ENCODE measurements at regions not wholly inside any gene's neighbourhood (a gene's known extent, or its start where the extent isn't known, plus 50 kb on each side); places are given as distances from the start of the nearest gene placed in this dataset.
A peak's percentile ranks its signal among the peaks of the same experiment; 100 is the strongest.

DNA sequence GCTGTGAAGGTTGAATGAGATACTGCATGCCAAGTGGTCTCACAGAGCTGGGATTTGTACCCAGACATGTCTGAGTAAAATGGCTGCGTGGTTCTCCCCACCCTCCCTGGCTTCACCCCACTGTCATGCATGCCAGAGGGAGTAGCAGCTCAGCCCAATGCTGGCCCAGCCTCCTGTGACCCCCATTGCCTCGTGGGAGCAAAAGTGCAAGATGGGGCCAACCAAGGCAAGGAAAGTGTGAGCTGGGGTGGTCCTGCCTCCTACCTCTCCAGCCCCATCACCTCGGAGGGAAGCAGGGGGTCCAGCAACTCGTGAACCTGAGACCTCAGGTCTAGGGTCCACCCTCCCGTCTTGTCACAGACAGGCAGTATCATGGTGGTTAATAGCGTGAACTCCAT is 209.8 kb upstream of the GRIK3 start:
- no peak overlapping the region for H3K27ac Mint-ChIP-seq
- H3K4me3 Mint-ChIP-seq: no peak overlapping the region
- no peaks in the 10 kb centered on the region for H3K4me1 Mint-ChIP-seq (ENCODE audit: low read depth in 2 of 2)
- peaks cover 13 to 20% of the 10 kb centered on the region in 2 donors for H3K27me3 Mint-ChIP-seq
- DNase-seq (ENCODE audit: low spot score) (no peak), ATAC-seq (no peak)
- H3K9me3 Mint-ChIP-seq: no peaks in the 10 kb centered on the region
- no peaks in the 10 kb centered on the region for H3K36me3 Mint-ChIP-seq

DNA sequence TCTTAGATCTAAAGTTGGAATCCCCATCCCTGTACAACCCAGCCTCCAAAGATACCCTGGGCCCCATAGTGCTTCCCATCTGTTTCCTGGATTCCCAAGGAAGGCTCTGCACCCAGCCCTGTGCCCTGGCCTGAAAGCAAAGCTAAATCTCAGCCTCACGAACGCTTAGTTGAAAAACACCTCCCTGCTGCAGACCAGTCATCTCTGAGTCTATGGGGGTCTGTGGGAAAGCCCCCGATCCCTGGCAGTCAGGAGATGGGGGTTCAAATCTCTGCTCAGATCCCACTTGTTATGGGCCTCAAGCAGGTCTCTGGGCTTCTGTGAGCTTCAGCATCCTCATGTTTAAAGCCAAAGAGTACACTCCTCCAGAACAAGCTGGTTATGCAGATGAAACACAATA is 210.5 kb upstream of the GRIK3 start:
- no peaks in the 10 kb centered on the region for H3K4me1 Mint-ChIP-seq (ENCODE audit: low read depth in 2 of 2)
- no peak overlapping the region for H3K27ac Mint-ChIP-seq
- DNase-seq (ENCODE audit: low spot score) (no peak), ATAC-seq (no peak)
- no peaks in the 10 kb centered on the region for H3K9me3 Mint-ChIP-seq
- no peak overlapping the region for H3K4me3 Mint-ChIP-seq
- no peaks in the 10 kb centered on the region for H3K36me3 Mint-ChIP-seq
- H3K27me3 Mint-ChIP-seq: peaks cover 8 to 14% of the 10 kb centered on the region in 2 donors

DNA sequence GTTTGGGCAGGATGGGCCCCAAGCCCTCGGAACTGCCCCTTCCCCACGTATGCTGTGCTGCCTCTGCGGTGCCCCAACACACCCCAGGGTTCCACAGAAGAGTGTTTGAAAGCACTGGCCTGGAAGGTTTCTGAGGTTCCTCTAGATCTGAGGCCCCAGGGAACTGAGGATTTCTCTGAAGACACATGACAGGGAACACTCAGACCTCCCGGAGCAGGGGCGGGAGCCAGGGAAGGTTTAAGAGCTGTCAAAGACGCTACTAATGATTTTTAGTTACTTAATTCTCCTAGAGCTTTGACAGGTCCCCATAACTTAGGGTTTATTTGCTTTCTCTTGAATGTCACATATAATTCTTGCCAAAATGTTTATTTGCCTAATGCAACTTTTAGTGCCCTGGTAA is 212.3 kb upstream of the GRIK3 start:
- ATAC-seq: no peak

DNA sequence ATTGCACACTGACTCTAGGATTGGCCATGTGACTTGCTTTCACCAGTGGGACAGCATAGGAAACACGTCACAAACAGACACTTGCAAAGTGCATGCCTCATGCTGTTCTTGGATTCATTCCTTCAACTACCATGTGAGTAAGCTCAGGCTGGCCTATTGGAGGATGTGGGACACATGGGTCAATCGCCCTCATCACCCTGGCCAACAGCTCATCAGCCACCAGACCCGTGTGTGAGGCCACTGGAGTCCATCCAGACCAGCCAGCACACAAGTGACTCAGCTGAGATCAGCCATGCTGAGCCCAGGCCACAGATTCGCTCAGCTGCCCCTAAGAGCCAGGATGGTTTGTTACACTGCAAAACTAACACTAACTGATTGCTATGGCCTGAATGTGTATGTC is 216.1 kb upstream of the GRIK3 start:
- no peaks in the 10 kb centered on the region for H3K4me1 Mint-ChIP-seq (ENCODE audit: low read depth in 2 of 2)

More for the DNA sequence above, 212.3 kb upstream of the GRIK3 start:
- H3K27ac Mint-ChIP-seq: no peak overlapping the region
- no peak overlapping the region for H3K4me3 Mint-ChIP-seq
- DNase-seq (ENCODE audit: low spot score): no peak
- peaks cover 6 to 20% of the 10 kb centered on the region in 2 donors for H3K27me3 Mint-ChIP-seq
- H3K9me3 Mint-ChIP-seq: no peaks in the 10 kb centered on the region
- H3K4me1 Mint-ChIP-seq (ENCODE audit: low read depth in 2 of 2): no peaks in the 10 kb centered on the region
- no peaks in the 10 kb centered on the region for H3K36me3 Mint-ChIP-seq

DNA sequence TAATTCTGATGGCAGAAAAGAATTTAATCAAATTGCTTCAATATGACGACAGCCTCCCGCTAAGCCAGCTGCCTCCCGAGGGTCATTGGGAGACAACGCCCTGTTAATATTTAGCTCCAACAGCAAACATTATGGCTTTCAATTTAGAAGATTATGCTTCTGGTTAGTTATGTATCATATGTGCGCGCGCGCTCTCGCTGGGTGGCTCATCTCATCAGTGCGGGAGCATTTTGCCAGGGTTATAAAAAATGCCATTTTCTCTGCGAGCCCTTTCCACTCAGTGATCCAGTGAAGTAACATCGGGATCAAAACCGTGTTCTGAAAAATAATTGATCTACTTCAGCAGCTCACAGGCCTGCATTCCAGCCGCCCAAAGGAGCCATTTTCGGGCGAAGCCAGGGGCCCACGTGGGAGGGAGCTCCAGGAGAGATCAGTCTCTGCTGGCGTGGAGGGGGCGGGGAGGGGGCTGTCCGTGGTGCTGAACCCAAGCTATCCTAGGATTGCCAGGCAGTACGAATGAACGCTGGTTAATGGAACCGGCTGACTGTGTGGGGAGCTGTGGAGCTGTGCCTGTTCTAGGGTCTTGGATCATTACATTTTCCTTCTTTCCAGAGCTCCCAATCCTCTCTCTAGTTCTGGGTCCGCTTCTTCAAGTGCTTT is 219.1 kb upstream of the ZC3H12A start:
- no peak for DNase-seq (ENCODE audit: low spot score)
- no peak overlapping the region for H3K27ac Mint-ChIP-seq

More for the DNA sequence above, 216.1 kb upstream of the GRIK3 start:
- Mint-ChIP-seq H3K36me3 (no peaks in the 10 kb centered on the region), H3K9me3 (no peaks in the 10 kb centered on the region), H3K27ac (no peak overlapping the region), H3K4me3 (no peak overlapping the region), H3K27me3 (peaks cover 14 to 27% of the 10 kb centered on the region in 2 donors)
- ATAC-seq (no peak), DNase-seq (ENCODE audit: low spot score) (no peak)

DNA sequence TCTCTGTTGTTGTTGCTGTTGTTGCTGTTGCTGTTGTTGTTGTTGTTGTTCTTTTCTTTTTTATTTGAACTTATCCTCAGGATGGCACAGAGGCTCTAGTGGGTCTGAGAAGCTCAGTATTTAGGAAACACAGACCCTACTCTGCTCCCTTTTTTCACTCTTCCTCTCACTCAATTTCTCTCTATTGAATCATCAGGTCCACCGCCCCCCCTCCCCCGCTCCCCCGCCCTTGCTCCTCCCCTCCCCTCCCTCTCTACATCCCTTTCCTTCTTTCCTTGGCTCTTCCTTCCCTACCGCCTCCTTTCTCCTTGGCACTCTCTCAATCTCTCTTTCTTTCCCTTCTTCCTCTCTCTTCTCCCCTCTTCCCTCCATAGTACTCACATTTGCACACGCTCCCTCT is 218.5 kb upstream of the ZC3H12A start:
- Mint-ChIP-seq H3K27me3 (peaks cover 29 to 38% of the 10 kb centered on the region in 2 donors), H3K4me3 (no peak overlapping the region), H3K36me3 (no peaks in the 10 kb centered on the region), H3K9me3 (peaks cover 3% of the 10 kb centered on the region), H3K27ac (no peak overlapping the region), H3K4me1 (ENCODE audit: low read depth in 2 of 2) (no peaks in the 10 kb centered on the region)
- DNase-seq (ENCODE audit: low spot score) (no peak), ATAC-seq (no peak)

More for the DNA sequence above, 219.1 kb upstream of the ZC3H12A start:
- H3K4me3 Mint-ChIP-seq: no peak overlapping the region
- H3K9me3 Mint-ChIP-seq: peaks cover 3% of the 10 kb centered on the region
- H3K27me3 Mint-ChIP-seq: peaks cover 30 to 38% of the 10 kb centered on the region in 2 donors
- ATAC-seq: no peak
- no peaks in the 10 kb centered on the region for H3K36me3 Mint-ChIP-seq
- H3K4me1 Mint-ChIP-seq (ENCODE audit: low read depth in 2 of 2): no peaks in the 10 kb centered on the region

DNA sequence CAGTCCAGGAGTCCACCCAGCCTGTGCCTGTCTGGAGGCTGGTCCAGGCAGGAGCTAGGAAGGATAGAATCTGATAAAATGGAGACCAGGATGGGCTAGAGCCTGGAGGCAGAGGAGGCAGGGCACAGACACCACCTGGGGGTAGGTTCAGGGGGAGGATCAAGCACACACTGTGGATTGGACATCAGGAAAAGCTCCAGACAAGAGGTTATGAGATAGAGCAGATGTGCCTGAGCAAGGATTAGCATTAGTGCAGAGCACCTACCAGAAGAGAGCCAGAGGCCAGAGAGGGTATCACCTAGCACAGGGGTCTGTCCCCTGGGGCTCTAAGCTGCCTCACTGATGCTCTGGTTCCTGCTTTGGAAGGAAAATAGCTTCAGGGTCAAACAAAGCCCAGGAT is 216.7 kb upstream of the ZC3H12A start:
- ATAC-seq: no peak
- no peak overlapping the region for H3K27ac Mint-ChIP-seq
- H3K4me3 Mint-ChIP-seq: no peak overlapping the region
- H3K36me3 Mint-ChIP-seq: no peaks in the 10 kb centered on the region
- no peaks in the 10 kb centered on the region for H3K4me1 Mint-ChIP-seq (ENCODE audit: low read depth in 2 of 2)
- H3K9me3 Mint-ChIP-seq: peaks cover 3% of the 10 kb centered on the region
- DNase-seq (ENCODE audit: low spot score): no peak
- H3K27me3 Mint-ChIP-seq: peaks cover 40 to 42% of the 10 kb centered on the region in 2 donors

DNA sequence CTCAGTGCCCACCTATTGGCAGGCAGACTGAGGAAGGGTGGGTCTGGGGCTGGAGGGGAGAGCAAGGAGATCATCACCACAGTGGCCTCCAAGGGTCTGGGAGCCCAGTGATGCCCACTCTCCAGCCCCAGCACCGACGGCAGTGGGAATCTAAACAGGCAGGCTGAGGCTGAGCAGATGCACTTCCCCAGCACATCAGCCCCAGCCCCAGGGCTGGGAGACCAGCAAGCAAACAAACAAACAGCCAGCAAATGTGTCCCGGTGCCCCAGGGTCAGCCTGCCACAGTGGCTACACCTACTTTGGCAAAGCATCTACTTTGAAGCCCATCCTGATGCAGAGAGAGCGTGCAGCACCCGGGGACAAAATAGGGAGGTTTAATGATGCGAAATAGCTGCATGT is 216.3 kb upstream of the ZC3H12A start:
- H3K4me3 Mint-ChIP-seq: no peak overlapping the region
- no peak for ATAC-seq
- peaks cover 41 to 42% of the 10 kb centered on the region in 2 donors for H3K27me3 Mint-ChIP-seq
- no peak overlapping the region for H3K27ac Mint-ChIP-seq
- H3K4me1 Mint-ChIP-seq (ENCODE audit: low read depth in 2 of 2): no peaks in the 10 kb centered on the region
- no peak for DNase-seq (ENCODE audit: low spot score)
- no peaks in the 10 kb centered on the region for H3K36me3 Mint-ChIP-seq
- H3K9me3 Mint-ChIP-seq: peaks cover 3% of the 10 kb centered on the region

DNA sequence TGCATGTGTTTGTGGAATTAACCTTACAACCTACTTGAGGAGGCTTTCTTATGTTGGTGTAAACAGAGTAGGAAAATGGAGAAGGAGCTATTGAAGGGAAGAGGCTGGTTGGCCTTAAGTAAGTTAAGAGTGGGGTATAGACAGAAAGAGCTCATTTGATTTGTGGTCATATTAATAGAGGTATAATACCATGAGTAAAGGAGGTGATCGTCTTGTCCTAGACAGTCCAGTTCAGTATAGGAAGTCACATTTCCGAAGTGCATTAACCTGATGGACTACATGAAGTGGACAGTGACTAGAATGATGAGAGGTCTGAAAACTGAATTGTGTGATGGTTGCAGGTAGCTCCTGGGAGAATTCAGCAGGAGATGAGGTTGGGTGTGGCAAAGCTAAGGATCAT is 215.4 kb upstream of the ZC3H12A start:
- Mint-ChIP-seq H3K4me1 (ENCODE audit: low read depth in 2 of 2) (no peaks in the 10 kb centered on the region), H3K27ac (no peak overlapping the region), H3K4me3 (no peak overlapping the region), H3K27me3 (peaks cover 41 to 47% of the 10 kb centered on the region in 2 donors), H3K9me3 (peaks cover 3% of the 10 kb centered on the region), H3K36me3 (no peaks in the 10 kb centered on the region)
- ATAC-seq (no peak), DNase-seq (ENCODE audit: low spot score) (no peak)

DNA sequence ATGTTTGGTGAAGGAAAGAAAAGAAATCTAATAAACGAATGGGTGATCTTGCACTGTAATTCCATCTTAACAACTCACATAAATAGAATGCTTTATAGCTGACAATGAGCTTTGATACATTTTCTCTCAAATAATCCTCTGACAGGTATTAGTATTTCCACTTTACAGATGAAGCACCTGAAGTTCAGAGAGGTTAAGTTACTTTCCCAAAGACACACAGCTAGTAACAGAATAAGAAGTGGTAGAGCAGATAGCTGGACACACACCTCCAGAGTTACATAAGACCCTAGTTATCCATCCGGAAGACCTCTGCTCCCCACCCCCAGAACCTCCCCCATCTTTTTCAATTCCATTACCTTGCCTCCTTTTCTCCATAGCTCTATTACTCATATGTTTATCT is 213.3 kb upstream of the ZC3H12A start:
- no peaks in the 10 kb centered on the region for H3K36me3 Mint-ChIP-seq
- no peak overlapping the region for H3K4me3 Mint-ChIP-seq
- H3K27ac Mint-ChIP-seq: no peak overlapping the region
- peaks cover 3% of the 10 kb centered on the region for H3K9me3 Mint-ChIP-seq
- H3K27me3 Mint-ChIP-seq: peaks cover 32 to 33% of the 10 kb centered on the region in 2 donors
- ATAC-seq (no peak), DNase-seq (ENCODE audit: low spot score) (no peak)
- no peaks in the 10 kb centered on the region for H3K4me1 Mint-ChIP-seq (ENCODE audit: low read depth in 2 of 2)

DNA sequence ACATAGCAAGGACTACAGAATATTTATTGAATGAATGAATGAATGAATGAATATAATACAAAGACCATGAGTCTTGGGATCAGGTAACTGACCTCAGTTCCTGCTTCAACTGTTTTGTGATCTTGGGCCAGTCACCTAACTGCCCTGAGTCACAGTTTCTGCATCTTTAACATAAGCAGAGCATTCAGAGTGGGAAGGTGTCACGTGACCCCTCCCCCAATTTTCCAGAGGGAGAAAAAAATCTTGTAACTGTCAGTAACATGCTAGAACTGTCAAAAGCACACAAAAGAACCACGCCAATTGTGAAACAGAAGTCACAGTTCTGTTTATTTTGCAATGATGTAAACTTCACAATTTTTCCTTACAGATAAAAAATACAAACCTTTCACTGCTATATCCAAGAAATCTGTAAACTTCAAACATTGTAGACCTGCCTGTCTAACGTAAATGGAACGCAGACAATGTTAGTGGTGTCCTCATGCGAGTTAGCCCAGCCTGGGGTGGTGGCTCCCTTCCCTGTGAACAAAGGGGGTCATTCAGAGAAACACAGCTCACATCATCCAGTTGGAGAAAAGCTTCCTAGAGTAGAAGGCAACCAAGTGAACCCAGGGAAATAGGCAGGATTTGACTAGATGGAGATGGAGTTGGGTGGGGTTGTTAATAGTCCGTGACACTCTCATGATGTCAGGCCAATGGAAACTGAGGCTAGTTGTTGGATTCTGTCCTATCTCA is 211.8 kb upstream of the ZC3H12A start:
- H3K27ac Mint-ChIP-seq: no peak overlapping the region

DNA sequence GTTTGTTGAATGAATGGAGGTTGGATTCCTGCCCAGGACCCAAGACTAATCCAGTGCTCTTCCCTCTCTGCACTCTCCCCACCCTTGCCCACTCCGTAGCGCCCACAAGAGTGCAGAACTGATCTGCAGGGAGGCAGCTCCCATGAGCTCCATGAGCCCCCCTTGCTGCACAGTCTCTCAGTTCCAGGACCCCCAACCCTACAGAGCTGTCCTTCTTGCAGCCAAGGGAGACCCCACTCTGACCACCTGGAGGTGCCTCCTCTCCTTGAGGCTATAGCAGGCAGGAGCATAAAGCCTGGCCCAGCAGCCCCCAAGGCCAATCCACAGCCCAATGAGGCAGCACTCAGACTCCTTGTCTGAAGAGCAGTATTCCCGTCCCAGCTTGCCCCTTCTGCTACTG is 209.2 kb upstream of the ZC3H12A start:
- Mint-ChIP-seq H3K36me3 (no peaks in the 10 kb centered on the region), H3K4me3 (no peak overlapping the region), H3K27ac (no peak overlapping the region), H3K27me3 (peaks cover 10 to 31% of the 10 kb centered on the region in 2 donors), H3K4me1 (ENCODE audit: low read depth in 2 of 2) (no peaks in the 10 kb centered on the region), H3K9me3 (no peaks in the 10 kb centered on the region)
- peak; percentile 26 for DNase-seq (ENCODE audit: low spot score)
- no peak for ATAC-seq

More for the DNA sequence above, 211.8 kb upstream of the ZC3H12A start:
- Mint-ChIP-seq H3K36me3 (no peaks in the 10 kb centered on the region), H3K27me3 (peaks cover 22 to 30% of the 10 kb centered on the region in 2 donors), H3K4me3 (no peak overlapping the region), H3K9me3 (peaks cover 3% of the 10 kb centered on the region), H3K4me1 (ENCODE audit: low read depth in 2 of 2) (no peaks in the 10 kb centered on the region)
- DNase-seq (ENCODE audit: low spot score) (no peak), ATAC-seq (no peak)

DNA sequence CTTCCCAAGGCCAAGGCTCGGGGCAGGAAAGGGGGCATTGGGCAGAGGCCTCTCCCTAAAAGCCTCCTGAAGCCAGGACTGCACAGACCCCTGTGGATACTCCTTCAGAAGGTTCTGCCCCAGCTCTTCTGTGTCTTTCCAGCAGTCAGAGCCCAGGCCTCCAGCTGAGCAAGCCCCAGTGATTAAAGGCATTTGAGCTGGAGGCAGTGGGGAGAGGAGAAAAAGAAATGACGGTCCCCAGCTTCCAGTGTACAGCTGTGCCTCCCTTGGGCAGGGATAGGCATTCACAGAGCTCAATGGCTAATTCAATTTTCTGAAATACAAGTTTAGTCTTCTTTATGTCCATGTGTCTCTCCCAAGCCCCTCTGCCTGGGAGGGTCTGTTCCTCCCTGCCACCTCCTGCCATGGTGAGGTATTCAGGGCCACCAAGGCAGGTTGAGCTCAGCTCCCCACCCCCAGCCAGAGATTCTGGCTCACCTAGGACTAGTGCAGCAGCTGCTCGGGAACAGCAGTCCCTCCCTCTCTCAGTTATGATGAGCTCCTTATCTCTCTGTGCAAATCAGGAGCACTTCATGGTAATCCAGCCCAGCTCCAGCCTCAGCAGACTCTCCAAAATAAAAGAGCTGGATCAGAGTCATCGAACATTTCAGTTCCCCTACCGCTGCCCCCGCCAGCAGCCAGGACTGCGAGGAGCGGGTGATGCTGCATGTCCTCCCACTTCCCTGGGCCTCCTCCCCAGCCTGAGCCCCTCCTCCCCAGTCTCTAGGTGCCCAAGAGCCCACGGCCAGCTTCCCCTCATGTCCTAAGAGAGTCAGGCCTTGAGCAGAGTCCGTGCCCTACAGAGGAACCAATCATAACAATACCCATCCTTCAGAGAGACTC is 208.4 kb upstream of the ZC3H12A start:
- Mint-ChIP-seq H3K27me3 (peaks cover 9 to 28% of the 10 kb centered on the region in 2 donors), H3K9me3 (no peaks in the 10 kb centered on the region), H3K36me3 (no peaks in the 10 kb centered on the region), H3K4me1 (ENCODE audit: low read depth in 2 of 2) (no peaks in the 10 kb centered on the region), H3K27ac (no peak overlapping the region), H3K4me3 (no peak overlapping the region)
- ATAC-seq: no peak
- DNase-seq (ENCODE audit: low spot score): peak; percentile 25
